Omental fat pad (tissue), 3 donors: ENCODE measurements at regions not wholly inside any gene's neighbourhood (a gene's known extent, or its start where the extent isn't known, plus 50 kb on each side); places are given as distances from the start of the nearest gene placed in this dataset.

Experiments used
- ATAC-seq: fragments of 150-250 bp; one replicate; pipeline ENCODE4 v1.9.1; 2016; ENCODE audit warnings: mild to moderate bottlenecking, moderate library complexity; ENCODE audit not compliant: low FRiP score
- DNase-seq: peaks from one replicate; pipeline ENCODE4 v3.0.0-alpha.2; 2019; ENCODE audit warnings: low spot score
- TF ChIP-seq, protein P1 (sequence below), 3 donors: fragments of 450-650 bp; IDR thresholded peaks; one replicate each; pipeline ENCODE4 v1.5.1; 2016 to 2017; ENCODE audit warnings: antibody characterized with exemption in 3 of 3, mild to moderate bottlenecking in 3 of 3, moderate library complexity in 2 of 3

DNA sequence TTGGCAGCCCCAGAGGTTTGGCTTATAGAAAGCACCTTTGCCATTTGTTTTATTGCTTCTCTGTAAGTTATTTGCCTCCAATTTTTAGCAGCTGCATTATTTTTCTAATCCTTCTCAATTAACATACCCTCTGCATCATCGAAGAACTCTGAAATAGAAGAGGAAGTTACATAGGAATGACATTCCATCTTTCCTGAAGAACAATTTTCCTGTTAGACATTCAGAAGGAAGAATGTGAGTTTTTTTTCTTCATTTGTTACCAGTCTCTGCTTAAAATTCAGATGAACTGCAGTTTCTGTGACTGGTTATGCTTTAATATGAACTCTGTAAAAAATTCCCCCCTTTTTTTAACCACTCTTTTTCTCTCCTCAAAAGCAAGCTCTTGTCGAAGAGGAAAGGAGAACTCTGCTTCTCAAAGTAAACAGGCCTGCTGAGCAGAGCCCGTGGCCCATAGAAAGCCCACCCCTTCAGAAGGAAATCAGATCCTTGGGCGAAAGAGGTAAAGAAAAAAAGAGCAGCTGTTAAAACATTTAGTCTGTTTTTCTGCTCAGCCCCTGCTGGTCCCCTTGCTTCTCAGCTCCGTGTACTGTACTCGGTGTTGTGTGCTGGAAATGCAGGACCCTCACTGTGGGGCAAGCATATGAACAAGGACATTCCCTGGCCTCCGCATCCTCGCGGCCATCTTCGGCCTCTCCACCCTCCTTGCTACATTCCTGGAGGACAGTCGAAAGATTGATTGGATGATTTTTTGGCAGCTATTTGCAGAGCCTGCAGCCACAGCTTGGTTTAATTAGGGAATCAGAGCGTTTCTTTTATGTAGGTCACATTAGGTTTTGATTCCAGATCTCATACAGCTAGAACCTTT lies 164.4 kb upstream of the LRIG3 start:
- DNase-seq, result no peak
- TF ChIP-seq, protein P1, sequence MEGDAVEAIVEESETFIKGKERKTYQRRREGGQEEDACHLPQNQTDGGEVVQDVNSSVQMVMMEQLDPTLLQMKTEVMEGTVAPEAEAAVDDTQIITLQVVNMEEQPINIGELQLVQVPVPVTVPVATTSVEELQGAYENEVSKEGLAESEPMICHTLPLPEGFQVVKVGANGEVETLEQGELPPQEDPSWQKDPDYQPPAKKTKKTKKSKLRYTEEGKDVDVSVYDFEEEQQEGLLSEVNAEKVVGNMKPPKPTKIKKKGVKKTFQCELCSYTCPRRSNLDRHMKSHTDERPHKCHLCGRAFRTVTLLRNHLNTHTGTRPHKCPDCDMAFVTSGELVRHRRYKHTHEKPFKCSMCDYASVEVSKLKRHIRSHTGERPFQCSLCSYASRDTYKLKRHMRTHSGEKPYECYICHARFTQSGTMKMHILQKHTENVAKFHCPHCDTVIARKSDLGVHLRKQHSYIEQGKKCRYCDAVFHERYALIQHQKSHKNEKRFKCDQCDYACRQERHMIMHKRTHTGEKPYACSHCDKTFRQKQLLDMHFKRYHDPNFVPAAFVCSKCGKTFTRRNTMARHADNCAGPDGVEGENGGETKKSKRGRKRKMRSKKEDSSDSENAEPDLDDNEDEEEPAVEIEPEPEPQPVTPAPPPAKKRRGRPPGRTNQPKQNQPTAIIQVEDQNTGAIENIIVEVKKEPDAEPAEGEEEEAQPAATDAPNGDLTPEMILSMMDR (IDR thresholded peaks at IDR 0.05), result no peak
- ATAC-seq, result peak; percentile 25

DNA sequence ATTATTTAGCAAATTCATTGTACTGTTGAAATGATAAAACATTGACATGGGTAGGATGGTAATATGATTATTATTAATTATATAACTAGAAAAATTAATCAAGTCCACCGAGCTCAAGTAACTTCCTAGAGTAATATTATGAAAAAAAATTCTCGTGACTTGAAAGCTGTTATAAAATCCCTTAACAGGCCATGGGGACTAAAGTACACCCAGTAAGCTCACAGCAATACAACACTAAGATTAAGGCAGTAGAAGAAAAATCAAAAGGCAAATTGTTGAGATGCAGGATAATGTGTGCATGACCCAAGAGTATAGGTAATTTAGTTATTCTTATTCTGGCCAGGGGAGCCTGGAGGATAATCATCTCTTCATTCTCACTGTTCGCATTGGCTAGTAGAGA lies 162.6 kb upstream of the LRIG3 start:
- TF ChIP-seq, protein P1 (IDR thresholded peaks at IDR 0.05), result no peak
- no peak for ATAC-seq
- DNase-seq, result no peak

DNA sequence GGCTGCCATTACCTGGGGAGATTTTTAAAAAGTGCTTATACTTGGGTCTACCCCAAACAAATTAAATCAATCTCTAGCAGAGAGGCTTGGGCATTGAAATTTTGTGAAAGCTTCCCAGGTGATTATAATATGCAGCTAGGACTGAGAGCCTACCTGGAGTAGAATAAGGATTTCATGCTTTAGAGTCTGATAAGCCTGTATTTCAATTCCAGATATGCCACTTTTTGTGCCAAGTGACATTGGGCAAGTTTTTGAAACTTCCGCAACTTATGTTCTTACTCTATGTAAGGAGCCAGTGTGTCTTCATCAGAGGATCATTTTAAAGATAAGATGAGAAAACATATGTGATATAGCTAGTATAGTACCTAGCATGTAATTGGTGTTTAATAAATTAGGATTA lies 159.8 kb upstream of the LRIG3 start:
- TF ChIP-seq, protein P1 (IDR thresholded peaks at IDR 0.05), result no peak
- DNase-seq (no peak), ATAC-seq (no peak)

DNA sequence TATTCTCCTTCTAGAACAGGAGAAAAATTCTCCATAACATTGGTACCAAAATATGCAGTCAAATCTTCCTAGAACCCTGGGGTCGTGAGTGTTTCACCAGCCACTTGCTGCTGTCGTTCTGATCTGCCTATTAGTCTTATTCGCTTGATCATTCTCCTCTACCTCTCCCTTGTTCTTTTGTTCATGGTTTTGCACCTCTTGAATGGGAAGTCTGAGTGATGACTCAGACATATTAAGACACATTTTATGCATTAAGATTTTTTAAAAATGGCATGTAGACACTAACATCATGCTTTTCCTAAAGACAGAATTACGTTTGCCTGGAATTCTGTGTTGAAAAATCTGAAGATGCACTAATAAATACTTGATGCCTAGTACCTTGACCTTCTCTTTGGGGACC lies 159.2 kb upstream of the LRIG3 start:
- TF ChIP-seq, protein P1 (IDR thresholded peaks at IDR 0.05), result no peak
- ATAC-seq, result no peak
- DNase-seq, result no peak

DNA sequence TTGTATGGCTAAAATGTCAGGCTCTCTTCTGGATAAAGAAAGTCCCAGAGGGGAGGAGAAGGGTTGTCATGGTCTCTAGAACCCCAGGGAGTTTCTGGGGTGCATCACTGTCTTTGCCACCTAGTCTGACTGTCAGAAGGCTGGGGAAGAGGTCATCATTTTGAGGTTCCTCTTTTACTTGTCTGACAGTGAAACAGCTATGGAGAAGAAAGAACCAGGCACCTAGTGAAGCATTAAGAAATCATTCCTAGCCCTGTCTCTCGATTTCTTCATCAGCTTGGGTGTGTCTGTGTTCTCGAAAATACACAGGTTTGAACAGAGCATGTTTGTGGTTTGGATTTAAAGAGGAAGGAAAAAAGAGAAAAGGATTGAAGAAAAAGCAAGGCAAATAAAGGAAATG lies 158.7 kb upstream of the LRIG3 start:
- DNase-seq, result no peak
- TF ChIP-seq, protein P1 (IDR thresholded peaks at IDR 0.05), result no peak
- peak; percentile 69 for ATAC-seq

DNA sequence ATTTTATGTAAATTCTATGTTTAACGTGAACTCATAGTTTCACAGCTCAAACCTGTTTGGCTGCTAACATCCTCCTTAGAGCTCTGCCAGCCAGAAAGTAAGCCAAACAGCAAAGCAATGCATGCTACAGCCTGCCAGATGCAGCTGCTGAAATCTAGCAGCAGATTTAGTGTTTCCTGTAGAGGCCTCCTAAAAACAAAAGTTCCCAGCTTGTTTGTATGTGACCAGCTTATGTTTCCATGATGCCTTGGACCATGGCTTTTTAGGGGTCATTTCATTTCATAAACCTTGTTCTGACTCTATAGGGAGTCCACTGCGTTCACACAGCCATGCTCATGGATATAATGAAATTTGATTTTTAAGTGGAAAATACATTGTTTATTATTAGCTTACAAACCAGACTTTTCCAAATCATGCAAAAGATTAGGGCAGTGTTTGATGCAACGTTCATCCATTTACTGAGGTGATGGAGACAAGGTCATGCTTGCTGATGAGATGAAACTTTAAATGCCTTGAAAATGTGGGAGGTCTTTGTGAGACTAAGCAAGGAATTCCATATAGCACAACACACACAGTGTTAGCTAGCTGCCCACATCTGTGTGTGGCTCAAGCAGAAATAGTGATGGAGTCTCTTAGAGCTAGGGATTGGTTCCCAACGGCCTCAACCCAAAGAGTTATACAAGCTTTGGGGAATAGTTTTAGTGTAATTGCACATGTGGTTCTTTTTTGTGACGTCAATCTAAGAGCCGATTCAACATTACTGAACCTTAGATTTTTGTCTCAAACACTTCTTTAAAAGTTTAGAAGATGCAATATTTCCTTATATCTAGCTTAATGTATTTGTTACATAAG lies 157.5 kb upstream of the LRIG3 start:
- DNase-seq (no peak), ATAC-seq (peak; percentile 37)
- TF ChIP-seq, protein P1 (IDR thresholded peaks at IDR 0.05), result no peak
